Tibial nerve (tissue), 4 donors: ENCODE measurements at regions not wholly inside any gene's neighbourhood (a gene's known extent, or its start where the extent isn't known, plus 50 kb on each side); places are given as distances from the start of the nearest gene placed in this dataset.

Experiments
- DNase-seq, 2 donors: peaks; one replicate each; pipeline ENCODE4 v3.0.0-alpha.2; 2019; ENCODE audit warnings: low spot score in 2 of 2
- H3K27ac ChIP-seq, 4 donors: fragments of 200-600 bp; sonication (generic) in 3 of 4; one replicate each; pipeline ENCODE4 v1.5.1; 2017 to 2019; ENCODE audit warnings: mild to moderate bottlenecking in 1 of 4
- H3K27me3 ChIP-seq, 2 donors: fragments of 200-600 bp; sonication (generic) in 1 of 2; one replicate each; pipeline versions ENCODE4 v1.5.1 to v1.6.0; 2017 to 2019
- H3K36me3 ChIP-seq, 3 donors: fragments of 200-600 bp; sonication (generic); one replicate each; pipeline ENCODE4 v1.5.1; 2018 to 2019
- H3K4me1 ChIP-seq, 4 donors: fragments of 200-600 bp; sonication (generic) in 3 of 4; one replicate each; pipeline ENCODE4 v1.5.1; 2017 to 2019
- H3K4me3 ChIP-seq, 4 donors: fragments of 200-600 bp; sonication (generic) in 3 of 4; one replicate each; pipeline ENCODE4 v1.5.1; 2017 to 2019; ENCODE audit warnings: mild to moderate bottlenecking in 1 of 4, moderate library complexity in 1 of 4
- H3K9me3 ChIP-seq, 4 donors: fragments of 200-600 bp; sonication (generic) in 3 of 4; one replicate each; pipeline ENCODE4 v1.5.1; 2017 to 2019
- CTCF ChIP-seq, 5 experiments: fragments of 200-600 bp in 3 of 5; fragments of 450-650 bp in 2 of 5; sonication (generic) in 3 of 5; IDR thresholded peaks; one replicate each; pipeline ENCODE4 v1.5.1; 2016 to 2019; ENCODE audit warnings: antibody characterized with exemption in 5 of 5, mild to moderate bottlenecking in 3 of 5, moderate library complexity in 2 of 5
- EP300 ChIP-seq, 2 donors: sonication (generic); formaldehyde crosslinking; IDR thresholded peaks; one replicate each; pipeline ENCODE4 v1.6.1; 2017; ENCODE audit warnings: antibody characterized with exemption in 2 of 2, mild to moderate bottlenecking in 1 of 2
- POLR2A ChIP-seq, 2 donors: fragments of 450-650 bp; IDR thresholded peaks; one replicate each; pipeline ENCODE4 v1.6.1; 2017; ENCODE audit warnings: antibody characterized with exemption in 2 of 2, mild to moderate bottlenecking in 2 of 2, moderate library complexity in 2 of 2
- WGBS, 2 donors: methylation state at CpG; one replicate each; pipeline ENCODE4 v1.1.5; 2018; 5-methylcytosine and 5-hydroxymethylcytosine counted together

- Histone ChIP-seq H3K27ac (no peak overlapping the region), H3K9me3 (no peaks in the 10 kb centered on the region), H3K27me3 (no peaks in the 10 kb centered on the region), H3K36me3 (no peaks in the 10 kb centered on the region), H3K4me3 (no peak overlapping the region), H3K4me1 (no peaks in the 10 kb centered on the region)
- 83 to 84% methylated on average over 5 of the region's 5 CpGs for WGBS, 2 donors
- no peak for DNase-seq
- TF ChIP-seq EP300 (IDR thresholded peaks at IDR 0.05) (no peak), CTCF (IDR thresholded peaks at IDR 0.05) (no peak), POLR2A (IDR thresholded peaks at IDR 0.05) (no peak)
Observed at GRCh38 chr9:73531051-73531532, 379.4 kb downstream of the ANXA1 start.

GRCh38 chr9:73531658-73532057 is 380.0 kb downstream of the ANXA1 start:
- Histone ChIP-seq H3K4me3 (no peak overlapping the region), H3K27me3 (no peaks in the 10 kb centered on the region), H3K27ac (no peak overlapping the region), H3K9me3 (no peaks in the 10 kb centered on the region), H3K4me1 (no peaks in the 10 kb centered on the region), H3K36me3 (no peaks in the 10 kb centered on the region)
- TF ChIP-seq EP300 (IDR thresholded peaks at IDR 0.05) (no peak), CTCF (IDR thresholded peaks at IDR 0.05) (no peak), POLR2A (IDR thresholded peaks at IDR 0.05) (no peak)
- DNase-seq: no peak
- 56 to 57% methylated on average over 4 of the region's 4 CpGs for WGBS, 2 donors

GRCh38 chr9:73532985-73533384 is 381.3 kb downstream of the ANXA1 start:
- 74 to 76% methylated on average over 4 of the region's 4 CpGs for WGBS, 2 donors
- no peak for DNase-seq
- H3K9me3 ChIP-seq: no peaks in the 10 kb centered on the region
- H3K4me3 ChIP-seq: no peak overlapping the region
- TF ChIP-seq CTCF (IDR thresholded peaks at IDR 0.05) (no peak), EP300 (IDR thresholded peaks at IDR 0.05) (no peak), POLR2A (IDR thresholded peaks at IDR 0.05) (no peak)
- H3K36me3 ChIP-seq: no peaks in the 10 kb centered on the region
- H3K27ac ChIP-seq: no peak overlapping the region
- H3K4me1 ChIP-seq: no peaks in the 10 kb centered on the region
- H3K27me3 ChIP-seq: no peaks in the 10 kb centered on the region

- TF ChIP-seq CTCF (IDR thresholded peaks at IDR 0.05) (no peak), POLR2A (IDR thresholded peaks at IDR 0.05) (no peak), EP300 (IDR thresholded peaks at IDR 0.05) (no peak)
Observed at GRCh38 chr9:73536403-73536802, 384.7 kb downstream of the ANXA1 start.

GRCh38 chr9:73537561-73537960 is 385.9 kb downstream of the ANXA1 start:
- Histone ChIP-seq H3K9me3 (no peaks in the 10 kb centered on the region), H3K27ac (no peak overlapping the region), H3K36me3 (no peaks in the 10 kb centered on the region), H3K4me3 (no peak overlapping the region), H3K27me3 (no peaks in the 10 kb centered on the region), H3K4me1 (no peaks in the 10 kb centered on the region)
- no peak for TF ChIP-seq POLR2A (IDR thresholded peaks at IDR 0.05)
- TF ChIP-seq CTCF (IDR thresholded peaks at IDR 0.05): no peak
- TF ChIP-seq EP300 (IDR thresholded peaks at IDR 0.05): no peak
- WGBS, 2 donors: 90 to 93% methylated on average over 5 of the region's 5 CpGs
- DNase-seq: no peak

More at GRCh38 chr9:73536403-73536802, 384.7 kb downstream of the ANXA1 start:
- Histone ChIP-seq H3K9me3 (no peaks in the 10 kb centered on the region), H3K27ac (no peak overlapping the region), H3K4me3 (no peak overlapping the region), H3K27me3 (no peaks in the 10 kb centered on the region), H3K4me1 (no peaks in the 10 kb centered on the region), H3K36me3 (no peaks in the 10 kb centered on the region)
- WGBS, 2 donors: 93 to 100% methylated on average over 2 of the region's 2 CpGs
- DNase-seq: no peak
